GM19328 (cell line): ENCODE measurements at regions not wholly inside any gene's neighbourhood (a gene's known extent, or its start where the extent isn't known, plus 50 kb on each side); places are given as distances from the start of the nearest gene placed in this dataset.
"Not testable (repeated sequence)": the region's sequence is repeated elsewhere in the genome, so short reads cannot be mapped to it uniquely, and the experiment has no call there.

Experiments used
- ATAC-seq: cut with Tn5 transposase; IDR thresholded peaks from one replicate; pipeline ENCODE4 v1.9.1; 2021; ENCODE audit warnings: mild to moderate bottlenecking, moderate library complexity; ENCODE audit not compliant: unreplicated experiment

- ATAC-seq = no peak
Observed at GRCh38 chr16:60717808-60718207, 1318.4 kb downstream of the CDH8 start.

- no peak for ATAC-seq
Observed at GRCh38 chr16:60712144-60712543, 1324.1 kb downstream of the CDH8 start.

DNA sequence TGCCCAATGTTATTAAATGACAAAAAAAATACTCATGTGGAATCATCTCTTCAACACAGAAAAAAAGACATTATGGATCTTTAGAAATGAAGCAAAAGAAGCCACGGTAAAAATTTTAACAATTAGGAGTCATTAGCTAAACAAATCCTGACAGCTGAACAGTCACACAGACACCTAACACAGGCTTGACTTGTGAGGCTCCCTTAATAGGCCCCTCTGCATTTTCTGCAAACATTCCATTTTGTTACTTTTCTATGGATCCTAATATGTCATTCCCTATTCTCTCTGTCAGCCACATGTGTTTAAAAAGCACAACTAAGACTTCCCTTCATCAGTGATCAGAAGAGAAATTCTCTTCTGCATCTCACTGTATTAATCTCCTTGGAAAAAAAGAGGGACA lies 1331.5 kb downstream of the CDH8 start:
- ATAC-seq = no peak

DNA sequence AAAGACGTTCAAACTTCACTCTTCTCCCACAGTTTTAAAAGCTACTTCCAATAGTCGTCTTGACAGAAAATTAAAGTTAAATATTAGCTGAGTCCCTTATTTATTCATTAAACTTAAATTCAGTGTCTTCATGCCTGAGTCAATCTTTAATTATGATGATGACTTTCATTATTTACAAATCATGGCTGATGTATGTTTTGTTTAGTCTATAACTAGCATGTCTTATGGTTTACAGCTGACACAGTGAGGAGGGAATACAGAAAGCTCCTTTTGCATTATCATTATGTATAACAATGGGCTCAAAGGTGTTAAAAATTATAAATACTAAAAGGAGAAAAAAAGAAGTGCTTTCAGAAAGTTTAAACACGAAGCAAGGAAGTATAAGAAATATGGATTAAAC lies 1333.1 kb downstream of the CDH8 start:
- no peak for ATAC-seq

DNA sequence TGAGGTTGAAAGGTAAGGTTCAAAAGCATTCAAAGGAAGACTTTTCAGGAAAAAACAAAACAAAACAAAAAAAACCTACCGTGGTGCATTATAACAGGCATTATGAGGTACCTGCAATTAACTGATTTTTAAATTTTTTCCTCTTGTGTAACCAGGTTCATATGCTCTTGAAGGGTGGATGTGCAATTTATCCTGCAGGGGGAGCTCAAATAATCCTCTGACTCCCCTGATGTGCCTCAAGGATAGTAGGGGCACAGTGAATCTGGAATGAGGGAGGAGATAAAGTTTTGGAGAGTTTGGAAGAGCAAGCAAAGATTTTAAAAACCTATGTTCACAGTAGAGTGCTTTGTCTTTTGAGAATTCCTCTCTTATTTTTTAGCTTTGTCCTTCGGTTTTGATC lies 1349.4 kb downstream of the CDH8 start:
- no peak for ATAC-seq

DNA sequence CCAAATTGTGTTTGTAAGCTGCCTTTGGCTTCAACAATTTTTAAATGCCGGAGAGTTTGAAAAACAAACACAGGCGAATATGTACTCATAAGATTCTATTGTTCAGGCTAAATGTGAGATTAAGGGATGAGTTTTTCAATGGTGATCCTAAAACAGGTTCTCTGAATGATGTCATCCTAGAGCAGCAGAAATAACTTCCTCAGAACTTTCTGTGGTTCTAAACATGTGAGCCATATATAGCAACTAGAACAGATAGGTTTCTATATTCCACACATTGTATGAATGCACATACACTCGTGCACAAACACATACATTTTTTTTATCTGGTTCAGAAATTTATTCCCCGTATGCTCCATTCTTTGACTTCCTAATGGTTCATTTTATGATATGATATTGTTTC lies 1352.2 kb downstream of the CDH8 start:
- ATAC-seq = no peak

DNA sequence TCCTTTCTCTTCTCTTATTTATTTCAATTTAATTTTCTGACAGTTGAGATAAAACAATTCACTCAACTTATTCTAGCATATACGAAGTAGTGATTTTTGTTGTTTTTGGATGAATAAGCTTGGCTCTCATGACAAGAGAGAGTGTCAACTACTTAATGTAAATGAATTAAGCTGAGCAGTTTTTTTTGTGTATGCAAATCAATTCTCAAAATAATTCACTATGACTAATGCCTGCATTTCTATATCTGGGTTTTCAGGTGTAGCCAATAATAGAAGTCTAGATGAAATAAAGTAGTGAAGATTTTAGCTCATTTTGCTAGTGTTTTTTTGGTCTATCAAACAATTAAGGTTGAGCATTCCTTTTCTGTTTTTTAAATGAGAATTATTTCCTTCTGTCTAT lies 1354.0 kb downstream of the CDH8 start:
- no peak for ATAC-seq

- ATAC-seq = no peak
Observed at GRCh38 chr16:60681043-60681442, 1355.2 kb downstream of the CDH8 start.

GRCh38 chr16:60675022-60675421 lies 1361.2 kb downstream of the CDH8 start:
- ATAC-seq = no peak

DNA sequence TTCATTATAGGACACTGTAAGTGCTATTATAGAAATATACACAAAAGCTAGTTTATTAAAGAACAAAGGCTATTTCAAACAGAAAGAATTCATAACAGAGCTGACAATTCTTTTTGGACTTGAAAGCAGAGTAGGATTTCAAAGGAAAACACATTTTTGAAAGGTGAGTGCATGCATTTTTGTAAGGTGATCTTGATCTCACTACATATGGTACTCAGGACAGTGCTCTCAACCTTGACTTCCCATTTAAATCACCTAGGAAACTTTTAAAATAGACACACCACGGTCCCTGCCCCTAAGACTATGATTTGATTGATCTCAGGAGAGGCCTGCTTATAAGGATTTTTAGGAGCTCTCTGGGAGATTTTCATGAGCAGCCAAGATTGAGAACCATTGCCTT lies 1362.0 kb downstream of the CDH8 start:
- no peak for ATAC-seq

DNA sequence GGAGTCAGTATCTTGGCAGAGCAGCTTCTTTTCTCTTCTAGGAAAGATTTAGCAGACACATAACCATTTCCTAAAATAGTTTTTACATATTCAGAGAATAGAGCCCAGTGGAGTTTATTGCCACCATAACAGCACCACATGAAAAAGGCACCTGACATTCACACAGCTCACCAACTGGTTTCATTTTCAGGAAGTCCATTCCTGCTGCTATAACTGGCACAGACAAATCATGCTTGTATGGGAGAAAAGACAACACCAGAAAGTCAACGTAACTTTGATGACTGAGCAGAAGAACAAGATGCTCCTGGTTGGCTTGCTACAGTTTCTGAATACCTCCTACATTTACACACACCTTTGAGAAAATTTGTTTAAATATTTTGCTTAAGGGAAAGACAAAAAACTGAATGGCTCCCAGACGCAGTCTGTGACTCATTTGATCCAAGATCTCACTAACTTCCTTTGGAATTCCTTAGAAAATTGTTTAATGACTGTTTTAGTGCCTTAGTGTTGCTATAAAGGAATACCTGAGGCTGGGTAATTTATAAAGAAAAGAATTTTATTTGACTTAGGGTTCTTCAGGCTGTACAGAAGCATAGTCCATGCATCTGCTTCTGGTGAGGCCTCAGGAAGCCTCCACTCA lies 1380.6 kb downstream of the CDH8 start:
- no peak for ATAC-seq

DNA sequence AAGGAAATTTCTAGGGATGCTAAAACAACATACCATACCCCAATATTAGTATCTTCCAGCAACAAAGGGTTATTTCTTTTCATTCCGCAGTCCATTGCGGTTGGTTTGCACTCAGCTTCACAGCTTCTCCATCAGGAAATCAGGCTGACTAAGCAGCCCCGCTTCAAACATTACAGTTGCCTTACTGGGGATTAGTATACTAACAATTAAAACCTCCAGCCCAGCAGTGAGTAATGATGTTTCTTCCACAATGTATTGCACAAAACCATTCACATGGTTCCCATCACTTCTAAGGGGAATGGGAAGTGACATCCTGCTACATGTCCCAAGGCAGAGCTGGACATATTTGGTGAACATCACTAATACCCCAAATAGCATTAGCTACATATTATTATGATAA lies 1384.9 kb downstream of the CDH8 start:
- no peak for ATAC-seq

GRCh38 chr16:60648290-60648689 lies 1387.9 kb downstream of the CDH8 start:
- ATAC-seq = no peak

GRCh38 chr16:60647388-60647787 lies 1388.8 kb downstream of the CDH8 start:
- ATAC-seq = not testable (repeated sequence)

DNA sequence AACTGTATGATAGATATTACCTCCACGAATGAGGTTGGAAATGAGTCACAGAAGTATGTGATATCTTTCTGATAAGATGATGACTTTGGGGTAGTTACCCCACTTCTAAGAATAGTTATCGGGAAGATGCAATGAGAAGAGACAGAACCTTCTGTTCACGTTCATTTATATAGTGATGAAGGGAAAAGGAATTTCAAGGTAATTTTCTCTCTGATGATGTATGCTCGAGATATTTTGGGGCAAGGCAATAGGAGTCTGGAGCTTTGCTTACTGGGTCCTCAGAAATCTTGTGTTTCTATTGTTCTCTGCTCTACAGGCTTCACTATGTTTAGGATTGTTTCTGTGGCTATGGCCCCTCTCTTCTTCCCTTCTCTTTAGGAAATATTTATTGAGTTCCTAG lies 1389.6 kb downstream of the CDH8 start:
- no peak for ATAC-seq

GRCh38 chr16:60645541-60645940 lies 1390.7 kb downstream of the CDH8 start:
- ATAC-seq = no peak

DNA sequence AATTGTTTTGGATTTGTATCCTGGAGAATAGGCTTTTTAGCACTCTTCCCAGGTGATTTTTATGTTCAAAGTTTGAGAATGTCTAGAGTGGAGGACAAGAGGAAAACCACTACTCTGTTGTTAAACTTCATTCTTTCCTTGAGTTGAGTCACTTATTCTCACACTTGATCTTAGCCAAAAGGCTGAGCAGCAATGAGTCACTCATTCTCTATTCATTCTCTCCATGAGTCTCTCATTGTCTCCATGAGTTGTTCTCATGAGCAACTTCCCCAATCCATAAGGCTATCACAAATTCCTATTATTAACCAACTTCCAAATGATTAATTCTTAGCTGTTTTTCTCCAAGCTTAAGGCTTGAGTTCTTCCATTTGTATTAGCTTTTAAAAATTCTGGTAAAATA lies 1393.3 kb downstream of the CDH8 start:
- ATAC-seq = no peak

DNA sequence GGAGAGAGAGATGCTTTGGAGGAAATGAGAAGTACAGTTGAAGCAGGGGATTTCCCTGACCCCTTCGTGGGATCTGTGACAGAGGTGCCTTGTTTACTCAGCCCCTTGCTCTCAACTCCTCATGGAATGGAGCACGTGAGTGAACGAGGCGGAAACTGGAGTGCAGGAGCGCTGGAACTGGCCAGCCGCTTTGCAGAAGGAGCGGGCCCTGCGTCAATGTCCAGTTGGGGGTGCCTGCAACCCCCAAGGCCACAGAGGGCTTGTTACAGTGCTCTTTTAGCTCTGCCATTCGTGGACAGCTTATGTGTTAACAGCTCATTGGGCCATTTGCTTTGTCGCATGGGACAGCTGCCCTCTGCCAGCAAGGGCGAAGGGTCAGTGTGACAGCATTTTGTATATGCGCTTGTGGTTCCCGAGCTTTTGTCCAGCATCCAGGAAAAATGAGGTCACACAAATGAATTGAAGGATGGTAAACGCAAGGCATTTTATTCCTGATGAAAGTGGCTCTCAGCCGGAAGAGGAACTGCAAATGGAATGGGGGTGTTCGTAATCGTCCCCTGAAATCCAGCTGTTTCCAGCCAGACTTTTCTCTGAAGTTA lies 1395.1 kb downstream of the CDH8 start:
- ATAC-seq = no peak

DNA sequence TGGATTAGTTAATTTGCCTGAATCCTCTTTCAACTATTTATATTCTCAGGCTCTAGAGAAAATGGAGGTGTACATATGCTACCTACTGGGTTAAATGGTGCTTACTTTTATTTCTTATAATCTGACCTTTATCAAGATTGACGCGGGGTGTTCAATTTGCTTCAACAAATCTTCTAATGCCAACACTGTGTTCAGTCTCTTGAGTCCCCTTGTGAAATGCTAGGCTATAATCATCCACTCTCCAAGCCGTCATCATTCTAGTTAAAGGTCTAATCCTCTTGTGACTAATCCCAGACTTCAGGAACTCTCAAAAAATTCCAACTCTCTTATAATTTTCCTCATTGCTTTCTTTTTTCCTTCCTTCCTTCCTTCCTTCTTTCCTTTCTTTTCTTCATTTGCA lies 1396.2 kb downstream of the CDH8 start:
- no peak for ATAC-seq

DNA sequence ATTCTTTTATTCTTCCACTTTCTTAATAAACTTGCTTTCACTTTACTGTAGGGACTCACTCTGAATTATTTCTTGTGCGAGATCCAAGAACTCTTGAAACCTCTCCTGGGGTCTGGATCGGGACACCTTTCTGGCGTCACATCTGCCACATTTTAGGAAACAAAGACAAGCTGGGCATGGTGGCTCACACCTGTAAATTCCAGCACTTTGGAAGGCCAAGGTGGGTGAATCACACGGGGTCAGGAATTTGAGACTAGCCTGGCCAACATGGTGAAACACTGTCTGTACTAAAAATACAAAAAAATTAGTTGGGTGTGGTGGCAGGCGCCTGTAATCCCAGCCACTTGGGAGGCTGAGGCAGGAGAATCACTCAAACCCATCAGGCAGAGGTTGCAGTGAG lies 1399.6 kb downstream of the CDH8 start:
- ATAC-seq = not testable (repeated sequence)

GRCh38 chr16:60636117-60636516 lies 1400.1 kb downstream of the CDH8 start:
- ATAC-seq = no peak

- no peak for ATAC-seq
Observed at GRCh38 chr16:60635548-60635947, 1400.7 kb downstream of the CDH8 start.

DNA sequence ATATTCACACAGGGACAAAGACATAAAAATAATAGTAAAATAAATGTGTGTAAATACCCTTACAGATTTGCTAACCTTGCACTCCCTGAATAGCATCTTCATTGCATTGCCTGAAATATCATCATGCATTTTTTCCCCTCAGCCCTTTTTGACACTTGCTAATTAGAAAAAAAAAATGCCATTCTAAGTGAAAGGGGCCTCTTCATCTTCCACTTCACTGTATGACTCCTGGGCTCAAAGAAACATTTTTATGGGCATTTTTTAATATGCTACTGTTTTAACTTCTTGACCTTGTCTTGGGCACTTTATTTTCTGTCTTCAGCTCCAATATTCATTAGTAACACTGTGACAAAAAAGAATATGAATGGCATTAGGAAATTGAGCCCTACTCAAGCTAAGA lies 1424.4 kb downstream of the CDH8 start:
- no peak for ATAC-seq
